ENCODE measurements at regions not wholly inside any gene's neighbourhood (a gene's known extent, or its start where the extent isn't known, plus 50 kb on each side); places are given as distances from the start of the nearest gene placed in this dataset.
"Not testable (repeated sequence)": the region's sequence is repeated elsewhere in the genome, so short reads cannot be mapped to it uniquely, and the experiment has no call there.

- peaks cover 7% of the 10 kb centered on the region for H3K27me3 Mint-ChIP-seq (ENCODE audit: low read depth)
- DNase-seq (no peak), ATAC-seq (replicated peaks in 1 of 2) (no peak)
- H3K4me3 Mint-ChIP-seq: no peak overlapping the region
- H3K4me1 Mint-ChIP-seq (ENCODE audit: low read depth): peaks cover 7% of the 10 kb centered on the region
- H3K27ac Mint-ChIP-seq: no peak overlapping the region
- peaks cover 7 to 14% of the 10 kb centered on the region in 2 donors for H3K36me3 Mint-ChIP-seq (ENCODE audit: insufficient read depth in 2 of 2)
- peaks cover 8 to 11% of the 10 kb centered on the region in 2 donors for H3K9me3 Mint-ChIP-seq
Measured at GRCh38 chr1:117714546-117714945, 108.7 kb downstream of the TENT5C start.

- not testable (repeated sequence) for ATAC-seq (replicated peaks in 1 of 2); H3K27ac Mint-ChIP-seq; DNase-seq; H3K27me3 Mint-ChIP-seq (ENCODE audit: low read depth); H3K4me1 Mint-ChIP-seq (ENCODE audit: low read depth); H3K4me3 Mint-ChIP-seq
- Mint-ChIP-seq H3K9me3 (peaks cover 10 to 15% of the 10 kb centered on the region in 2 donors), H3K36me3 (ENCODE audit: insufficient read depth in 2 of 2) (peaks cover 9 to 17% of the 10 kb centered on the region in 2 donors)
Measured at GRCh38 chr1:117716030-117716429, 110.2 kb downstream of the TENT5C start.

- ATAC-seq (replicated peaks in 1 of 2); H3K4me1 Mint-ChIP-seq (ENCODE audit: low read depth); H3K4me3 Mint-ChIP-seq; H3K27me3 Mint-ChIP-seq (ENCODE audit: low read depth); H3K27ac Mint-ChIP-seq; DNase-seq: not testable (repeated sequence)
- Mint-ChIP-seq H3K9me3 (peaks cover 10 to 15% of the 10 kb centered on the region in 2 donors), H3K36me3 (ENCODE audit: insufficient read depth in 2 of 2) (peaks cover 9 to 23% of the 10 kb centered on the region in 2 donors)
Measured at GRCh38 chr1:117717980-117718379, 112.1 kb downstream of the TENT5C start.

DNA sequence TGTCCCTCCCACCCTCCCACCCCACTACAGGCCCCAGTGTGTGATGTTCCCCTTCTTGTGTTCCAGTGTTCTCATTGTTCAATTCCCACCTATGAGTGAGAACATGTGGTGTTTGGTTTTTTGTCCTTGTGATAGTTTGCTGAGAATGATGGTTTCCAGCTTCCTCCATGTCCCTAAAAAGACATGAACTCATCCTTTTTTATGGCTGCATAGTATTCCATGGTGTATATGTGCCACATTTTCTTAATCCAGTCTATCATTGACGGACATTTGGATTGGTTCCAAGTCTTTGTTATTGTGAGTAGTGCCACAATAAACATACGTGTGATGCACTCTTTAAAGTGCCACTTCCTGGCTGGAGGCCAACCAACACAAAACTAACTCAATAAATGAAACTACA is 112.7 kb downstream of the TENT5C start:
- ATAC-seq (replicated peaks in 1 of 2); H3K27ac Mint-ChIP-seq; H3K27me3 Mint-ChIP-seq (ENCODE audit: low read depth); DNase-seq; H3K4me1 Mint-ChIP-seq (ENCODE audit: low read depth); H3K4me3 Mint-ChIP-seq: not testable (repeated sequence)
- Mint-ChIP-seq H3K9me3 (peaks cover 10 to 15% of the 10 kb centered on the region in 2 donors), H3K36me3 (ENCODE audit: insufficient read depth in 2 of 2) (peaks cover 9 to 23% of the 10 kb centered on the region in 2 donors)

- H3K9me3 Mint-ChIP-seq: peaks cover 10 to 15% of the 10 kb centered on the region in 2 donors
- H3K36me3 Mint-ChIP-seq (ENCODE audit: insufficient read depth in 2 of 2): peaks cover 9 to 23% of the 10 kb centered on the region in 2 donors
- peaks cover 7% of the 10 kb centered on the region for H3K4me1 Mint-ChIP-seq (ENCODE audit: low read depth)
- no peak for DNase-seq
- peaks cover 7% of the 10 kb centered on the region for H3K27me3 Mint-ChIP-seq (ENCODE audit: low read depth)
- H3K27ac Mint-ChIP-seq: no peak overlapping the region
- H3K4me3 Mint-ChIP-seq: no peak overlapping the region
- no peak for ATAC-seq (replicated peaks in 1 of 2)
Measured at GRCh38 chr1:117719004-117719403, 113.2 kb downstream of the TENT5C start.

DNA sequence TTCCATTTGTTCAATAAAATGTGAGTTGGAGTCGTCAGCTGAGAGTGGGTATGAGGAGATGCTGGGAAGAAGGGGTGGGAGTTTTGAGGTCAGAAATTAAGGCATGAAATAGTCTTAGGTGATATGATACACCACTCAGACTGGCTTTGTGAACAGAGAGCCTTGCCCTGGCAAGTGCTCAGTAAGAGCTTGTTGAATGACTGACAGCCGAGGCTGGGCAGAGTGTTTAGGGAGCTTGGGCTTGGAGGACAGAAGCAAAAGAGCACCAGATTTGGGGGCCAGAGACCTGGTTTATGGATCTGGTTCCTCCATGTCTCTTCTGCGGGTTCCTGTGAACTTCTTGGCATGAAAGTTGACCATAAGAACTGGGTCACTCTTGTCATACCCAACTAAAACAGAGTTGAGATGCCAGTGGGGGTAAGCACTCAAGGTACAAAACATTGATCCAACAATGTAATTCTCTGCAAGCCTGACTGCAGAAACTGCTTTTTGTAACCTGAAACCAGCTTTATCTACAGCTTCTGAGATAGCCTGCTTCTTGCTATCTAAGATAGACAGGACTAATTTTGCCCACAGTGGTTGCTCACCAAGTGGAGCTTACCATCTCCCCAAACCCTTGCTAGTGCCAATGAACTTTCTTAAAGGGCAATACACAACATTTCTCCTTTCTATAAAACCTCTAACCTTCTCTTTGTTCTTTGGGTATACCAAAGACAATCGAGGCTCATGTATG is 126.4 kb downstream of the TENT5C start:
- H3K4me1 Mint-ChIP-seq (ENCODE audit: low read depth): peaks cover 7% of the 10 kb centered on the region
- DNase-seq (no peak), ATAC-seq (replicated peaks in 1 of 2) (no peak)
- no peak overlapping the region for H3K27ac Mint-ChIP-seq
- peaks cover 5% of the 10 kb centered on the region in 2 donors for H3K36me3 Mint-ChIP-seq (ENCODE audit: insufficient read depth in 2 of 2)
- H3K27me3 Mint-ChIP-seq (ENCODE audit: low read depth): no peaks in the 10 kb centered on the region
- peaks cover 3 to 6% of the 10 kb centered on the region in 2 donors for H3K9me3 Mint-ChIP-seq
- no peak overlapping the region for H3K4me3 Mint-ChIP-seq

- Mint-ChIP-seq H3K36me3 (ENCODE audit: insufficient read depth in 2 of 2) (peaks cover 0 to under 1% of the 10 kb centered on the region in 2 donors), H3K4me1 (ENCODE audit: low read depth) (peaks cover 7% of the 10 kb centered on the region), H3K27ac (peak overlapping the region; percentile 3), H3K9me3 (peaks cover 0 to 5% of the 10 kb centered on the region in 2 donors), H3K4me3 (no peak overlapping the region), H3K27me3 (ENCODE audit: low read depth) (no peaks in the 10 kb centered on the region)
- no peak for ATAC-seq (replicated peaks in 1 of 2)
- no peak for DNase-seq
Measured at GRCh38 chr1:117732956-117733355, 127.1 kb downstream of the TENT5C start.

DNA sequence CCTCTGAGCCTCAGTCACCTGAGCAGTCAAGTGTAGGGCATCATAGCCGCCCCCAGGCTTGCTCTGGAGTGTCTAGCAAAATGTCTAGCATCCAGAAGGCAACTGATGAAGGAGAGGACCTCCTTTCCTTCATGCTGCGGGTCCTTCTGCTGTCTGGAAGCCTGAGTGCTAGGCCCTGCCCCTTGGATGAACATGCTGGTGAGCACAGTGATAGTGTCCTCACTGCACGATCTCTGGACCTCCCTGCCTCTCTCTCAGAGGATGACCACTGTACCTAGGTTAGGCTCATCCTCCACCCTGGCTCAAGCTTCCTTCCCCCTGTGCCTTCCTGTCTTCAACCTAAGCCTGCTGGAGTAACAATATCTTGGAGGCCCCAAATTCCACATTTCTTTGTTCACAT is 128.6 kb downstream of the TENT5C start:
- peak overlapping the region; percentile 15 to 22 for H3K4me3 Mint-ChIP-seq
- peaks cover 7% of the 10 kb centered on the region for H3K4me1 Mint-ChIP-seq (ENCODE audit: low read depth)
- H3K9me3 Mint-ChIP-seq: peaks cover 0 to 2% of the 10 kb centered on the region in 2 donors
- H3K27me3 Mint-ChIP-seq (ENCODE audit: low read depth): no peaks in the 10 kb centered on the region
- H3K36me3 Mint-ChIP-seq (ENCODE audit: insufficient read depth in 2 of 2): no peaks in the 10 kb centered on the region
- H3K27ac Mint-ChIP-seq: peak overlapping the region; percentile 85
- ATAC-seq (replicated peaks in 1 of 2) (peak in 1 of 2 donors; percentile 25), DNase-seq (no peak)

DNA sequence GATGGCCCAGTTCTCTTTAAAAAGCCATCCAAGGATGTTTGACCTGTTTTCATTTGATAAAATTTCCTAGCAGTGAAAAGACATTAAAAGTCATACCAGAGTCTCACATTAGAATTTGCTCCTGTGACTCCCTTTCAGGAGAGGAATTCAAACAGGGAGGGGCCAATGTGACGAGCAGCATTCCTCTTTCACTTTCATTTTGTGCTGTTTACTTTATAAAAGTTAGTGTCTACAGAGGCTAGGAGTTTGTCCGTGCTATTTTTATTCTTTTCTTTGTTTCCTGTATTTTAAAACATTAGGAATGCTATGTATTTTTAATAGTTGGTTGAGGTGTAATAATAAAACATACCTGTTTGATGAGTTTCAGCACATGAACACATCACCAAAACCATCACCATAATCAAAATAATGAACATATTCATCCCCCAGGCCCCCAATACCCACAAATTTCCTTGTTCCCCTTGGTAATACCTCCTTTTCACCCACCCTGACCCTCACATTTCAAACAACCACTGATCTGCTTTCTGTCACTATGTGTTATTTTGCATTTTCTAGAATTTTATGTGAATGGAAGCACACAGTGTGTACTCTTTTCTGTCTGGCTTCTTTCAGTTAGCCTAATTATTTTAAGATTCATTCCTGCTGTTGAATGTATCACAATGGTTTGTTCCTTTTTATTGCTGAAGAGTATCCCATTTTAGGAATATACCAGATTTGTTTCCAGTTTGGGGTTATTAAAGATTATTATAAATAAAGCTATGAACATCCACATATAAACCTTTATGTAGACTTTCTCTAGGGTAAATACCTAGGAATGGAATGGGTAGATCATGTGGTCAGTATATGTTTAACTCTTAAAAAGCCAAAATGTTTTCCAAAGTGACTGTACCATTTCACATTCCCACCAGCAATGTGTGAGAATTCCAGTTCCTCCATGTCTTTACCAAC is 129.5 kb downstream of the TENT5C start:
- peak; percentile 32 to 42 for DNase-seq
- H3K9me3 Mint-ChIP-seq: no peaks in the 10 kb centered on the region
- no peaks in the 10 kb centered on the region for H3K36me3 Mint-ChIP-seq (ENCODE audit: insufficient read depth in 2 of 2)
- H3K27ac Mint-ChIP-seq: peak overlapping the region; percentile 92
- peak; percentile 63 to 76 for ATAC-seq (replicated peaks in 1 of 2)
- H3K4me3 Mint-ChIP-seq: peak overlapping the region; percentile 83 to 87
- peaks cover 7% of the 10 kb centered on the region for H3K4me1 Mint-ChIP-seq (ENCODE audit: low read depth)
- no peaks in the 10 kb centered on the region for H3K27me3 Mint-ChIP-seq (ENCODE audit: low read depth)

DNA sequence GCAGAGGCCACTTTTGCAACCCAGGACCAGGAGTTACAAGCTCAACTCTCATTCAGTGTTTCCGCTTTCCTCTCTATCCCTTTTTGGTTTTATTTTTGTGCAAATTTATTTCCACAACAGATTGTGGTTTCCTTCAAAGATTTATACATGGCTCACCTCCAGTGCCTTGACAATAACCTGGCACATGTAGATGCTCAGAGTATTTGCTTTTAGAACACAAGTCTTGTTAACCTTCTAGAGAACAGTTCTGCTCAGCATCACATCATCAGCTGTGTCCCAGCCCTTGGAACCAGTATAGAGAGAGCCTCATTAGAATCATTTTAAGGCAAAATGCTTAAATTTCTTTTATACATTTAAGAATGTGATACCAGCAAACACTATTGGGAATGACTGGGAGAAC is 133.7 kb downstream of the TENT5C start:
- no peak overlapping the region for H3K27ac Mint-ChIP-seq
- H3K4me3 Mint-ChIP-seq: no peak overlapping the region
- peaks cover 0 to 2% of the 10 kb centered on the region in 2 donors for H3K36me3 Mint-ChIP-seq (ENCODE audit: insufficient read depth in 2 of 2)
- peaks cover 7% of the 10 kb centered on the region for H3K4me1 Mint-ChIP-seq (ENCODE audit: low read depth)
- no peak for ATAC-seq (replicated peaks in 1 of 2)
- peaks cover 0 to 5% of the 10 kb centered on the region in 2 donors for H3K9me3 Mint-ChIP-seq
- DNase-seq: no peak
- H3K27me3 Mint-ChIP-seq (ENCODE audit: low read depth): no peaks in the 10 kb centered on the region

GRCh38 chr1:117740496-117740895 is 134.6 kb downstream of the TENT5C start:
- peaks cover 2% of the 10 kb centered on the region for H3K4me1 Mint-ChIP-seq (ENCODE audit: low read depth)
- no peaks in the 10 kb centered on the region for H3K27me3 Mint-ChIP-seq (ENCODE audit: low read depth)
- no peak for ATAC-seq (replicated peaks in 1 of 2)
- H3K4me3 Mint-ChIP-seq: no peak overlapping the region
- no peak overlapping the region for H3K27ac Mint-ChIP-seq
- peaks cover 0 to 2% of the 10 kb centered on the region in 2 donors for H3K36me3 Mint-ChIP-seq (ENCODE audit: insufficient read depth in 2 of 2)
- no peak for DNase-seq
- peaks cover 0 to 5% of the 10 kb centered on the region in 2 donors for H3K9me3 Mint-ChIP-seq

DNA sequence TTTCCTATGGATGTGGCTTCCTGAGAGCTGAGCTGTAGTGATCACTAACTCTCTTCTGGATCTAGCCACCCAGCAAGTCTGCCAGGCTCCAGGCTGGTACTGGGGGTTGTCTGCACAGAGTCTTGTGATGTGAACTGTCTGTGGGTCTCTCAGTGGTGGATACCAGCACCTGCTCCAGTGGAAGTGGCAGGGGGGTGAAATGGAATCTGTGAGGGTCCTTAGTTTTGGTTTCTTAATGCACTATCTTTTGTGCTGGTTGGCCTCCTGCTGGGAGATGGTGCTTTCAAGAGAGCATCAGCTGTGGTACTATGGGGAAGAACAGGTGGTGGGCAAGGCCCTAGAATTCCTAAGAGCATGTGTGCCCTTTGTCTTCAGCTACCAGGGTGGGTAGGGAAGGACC is 140.7 kb downstream of the TENT5C start:
- not testable (repeated sequence) for ATAC-seq (replicated peaks in 1 of 2); H3K4me1 Mint-ChIP-seq (ENCODE audit: low read depth); DNase-seq; H3K27ac Mint-ChIP-seq; H3K4me3 Mint-ChIP-seq
- peaks cover 5 to 13% of the 10 kb centered on the region in 2 donors for H3K36me3 Mint-ChIP-seq (ENCODE audit: insufficient read depth in 2 of 2)
- H3K9me3 Mint-ChIP-seq: peaks cover 6 to 16% of the 10 kb centered on the region in 2 donors
- peaks cover 18% of the 10 kb centered on the region for H3K27me3 Mint-ChIP-seq (ENCODE audit: low read depth)

DNA sequence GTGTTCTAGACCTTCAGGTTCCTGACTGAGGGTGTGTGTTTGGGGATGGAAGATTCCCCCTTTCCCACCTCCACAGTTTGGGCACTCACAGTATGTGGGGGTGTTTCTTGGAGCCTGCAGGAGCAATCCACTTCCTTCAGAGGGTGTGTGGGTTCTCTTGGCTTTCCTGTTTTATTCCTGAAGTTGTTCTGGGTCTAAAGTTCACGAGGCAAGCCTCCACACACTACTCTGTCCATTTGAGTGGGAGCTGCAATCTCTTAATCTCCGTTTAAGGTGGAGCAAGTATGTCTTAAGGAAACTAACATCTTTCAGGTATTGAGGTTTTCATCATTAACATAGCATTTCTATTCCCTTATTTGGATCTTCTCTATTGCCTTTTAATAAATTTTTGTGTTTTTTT is 141.8 kb downstream of the TENT5C start:
- Mint-ChIP-seq H3K27ac (no peak overlapping the region), H3K4me1 (ENCODE audit: low read depth) (no peaks in the 10 kb centered on the region), H3K36me3 (ENCODE audit: insufficient read depth in 2 of 2) (peaks cover 5 to 13% of the 10 kb centered on the region in 2 donors), H3K9me3 (peaks cover 6 to 13% of the 10 kb centered on the region in 2 donors), H3K27me3 (ENCODE audit: low read depth) (peaks cover 20% of the 10 kb centered on the region), H3K4me3 (no peak overlapping the region)
- DNase-seq: no peak
- no peak for ATAC-seq (replicated peaks in 1 of 2)
